GM12878 (cell line): ENCODE measurements at regions not wholly inside any gene's neighbourhood (a gene's known extent, or its start where the extent isn't known, plus 50 kb on each side); places are given as distances from the start of the nearest gene placed in this dataset.

Experiments
- ASH2L ChIP-seq: fragments of 300-600, 200-600 bp; sonication (generic); IDR thresholded peaks from 2 replicates; pipeline ENCODE4 v1.6.1; 2017; ENCODE audit warnings: low read depth, mild to moderate bottlenecking, borderline replicate concordance
- CREB1 ChIP-seq: IDR thresholded peaks from 2 replicates; pipeline ENCODE4 v1.6.1; 2012; ENCODE audit warnings: low read depth, mild to moderate bottlenecking, inconsistent platforms
- CREM ChIP-seq: IDR thresholded peaks from 2 replicates; pipeline ENCODE4 v1.6.1; 2014; ENCODE audit warnings: antibody characterized with exemption, low read depth
- EGR1 ChIP-seq, 2 experiments: IDR thresholded peaks; 1 replicate in 1 of 2; 2 replicates in 1 of 2; pipeline ENCODE4 v1.6.1; 2011 to 2012; ENCODE audit warnings: low read depth in 2 of 2, low read length in 2 of 2, borderline replicate concordance in 1 of 2, mild to moderate bottlenecking in 1 of 2, moderate library complexity in 1 of 2
- NKRF ChIP-seq: fragments of 450-650 bp; conservative IDR thresholded peaks from 2 replicates; pipeline ENCODE4 v1.6.1; 2017; ENCODE audit warnings: mild to moderate bottlenecking, moderate library complexity
- TAF1 ChIP-seq: IDR thresholded peaks from 2 replicates; pipeline ENCODE4 v1.6.1; 2011; ENCODE audit warnings: mild to moderate bottlenecking, low read depth, low read length, borderline replicate concordance
- TCF3 ChIP-seq: IDR thresholded peaks from 2 replicates; pipeline ENCODE4 v1.6.1; 2012; ENCODE audit warnings: low read depth, mild to moderate bottlenecking, low read length, borderline replicate concordance; ENCODE audit not compliant: insufficient read depth
- ZBTB40 ChIP-seq: fragments of 450-650 bp; IDR thresholded peaks from 2 replicates; pipeline ENCODE4 v1.6.1; 2016; ENCODE audit warnings: mild to moderate bottlenecking, moderate library complexity, borderline replicate concordance
- ZNF274 ChIP-seq: IDR thresholded peaks from one replicate; pipeline ENCODE4 v1.8.0; 2011; ENCODE audit not compliant: insufficient read length, insufficient read depth
- TF ChIP-seq, protein P1 (sequence below): fragments of 450-650 bp; formaldehyde crosslinking; IDR thresholded peaks from 2 replicates; pipeline ENCODE4 v1.4.0; 2020; ENCODE audit warnings: mild to moderate bottlenecking, moderate library complexity

DNA sequence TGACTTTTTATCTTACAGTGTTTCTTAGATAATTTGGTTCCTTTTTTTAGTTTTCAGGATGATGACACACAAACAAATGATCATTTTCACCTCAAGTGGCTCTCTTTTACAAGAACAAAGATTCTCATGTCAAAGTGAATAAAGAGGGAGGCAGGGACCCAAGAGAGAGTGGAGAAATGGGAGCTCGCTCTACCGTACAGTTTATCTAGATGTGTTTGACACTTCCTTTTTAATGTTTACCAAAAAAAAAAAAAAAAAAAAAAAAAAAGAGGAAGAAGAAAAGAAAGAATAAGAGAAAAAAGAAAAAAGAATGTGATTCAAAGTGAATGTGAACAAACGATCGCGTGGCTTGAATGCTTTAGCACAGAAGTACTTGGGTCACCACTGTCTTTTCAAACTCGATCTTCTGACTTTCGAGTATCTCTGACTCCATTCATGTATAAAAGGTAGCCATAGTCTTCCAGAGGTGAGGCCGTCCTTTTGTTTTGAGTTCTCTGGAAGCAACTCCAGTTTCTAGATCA lies 75.6 kb upstream of the GRXCR1 start (continued):
- TF ChIP-seq TCF3 (no peak), ASH2L (no peak), EGR1 (IDR thresholded peaks at IDR 0.05; ENCODE audit: borderline replicate concordance in 1 of 2, low read depth in 2 of 2, low read length in 2 of 2) (no peak), ZBTB40 (no peak), CREB1 (no peak), TAF1 (no peak), NKRF (no peak), ZNF274 (no peak), CREM (no peak)
- TF ChIP-seq, protein P1, sequence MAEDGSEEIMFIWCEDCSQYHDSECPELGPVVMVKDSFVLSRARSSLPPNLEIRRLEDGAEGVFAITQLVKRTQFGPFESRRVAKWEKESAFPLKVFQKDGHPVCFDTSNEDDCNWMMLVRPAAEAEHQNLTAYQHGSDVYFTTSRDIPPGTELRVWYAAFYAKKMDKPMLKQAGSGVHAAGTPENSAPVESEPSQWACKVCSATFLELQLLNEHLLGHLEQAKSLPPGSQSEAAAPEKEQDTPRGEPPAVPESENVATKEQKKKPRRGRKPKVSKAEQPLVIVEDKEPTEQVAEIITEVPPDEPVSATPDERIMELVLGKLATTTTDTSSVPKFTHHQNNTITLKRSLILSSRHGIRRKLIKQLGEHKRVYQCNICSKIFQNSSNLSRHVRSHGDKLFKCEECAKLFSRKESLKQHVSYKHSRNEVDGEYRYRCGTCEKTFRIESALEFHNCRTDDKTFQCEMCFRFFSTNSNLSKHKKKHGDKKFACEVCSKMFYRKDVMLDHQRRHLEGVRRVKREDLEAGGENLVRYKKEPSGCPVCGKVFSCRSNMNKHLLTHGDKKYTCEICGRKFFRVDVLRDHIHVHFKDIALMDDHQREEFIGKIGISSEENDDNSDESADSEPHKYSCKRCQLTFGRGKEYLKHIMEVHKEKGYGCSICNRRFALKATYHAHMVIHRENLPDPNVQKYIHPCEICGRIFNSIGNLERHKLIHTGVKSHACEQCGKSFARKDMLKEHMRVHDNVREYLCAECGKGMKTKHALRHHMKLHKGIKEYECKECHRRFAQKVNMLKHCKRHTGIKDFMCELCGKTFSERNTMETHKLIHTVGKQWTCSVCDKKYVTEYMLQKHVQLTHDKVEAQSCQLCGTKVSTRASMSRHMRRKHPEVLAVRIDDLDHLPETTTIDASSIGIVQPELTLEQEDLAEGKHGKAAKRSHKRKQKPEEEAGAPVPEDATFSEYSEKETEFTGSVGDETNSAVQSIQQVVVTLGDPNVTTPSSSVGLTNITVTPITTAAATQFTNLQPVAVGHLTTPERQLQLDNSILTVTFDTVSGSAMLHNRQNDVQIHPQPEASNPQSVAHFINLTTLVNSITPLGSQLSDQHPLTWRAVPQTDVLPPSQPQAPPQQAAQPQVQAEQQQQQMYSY (CRISPR knock-in tag) = no peak
